Erythroblast (primary cell): ENCODE measurements at regions not wholly inside any gene's neighbourhood (a gene's known extent, or its start where the extent isn't known, plus 50 kb on each side); places are given as distances from the start of the nearest gene placed in this dataset.

Experiments used
- GATA1 ChIP-seq: IDR thresholded peaks from 2 replicates; pipeline ENCODE4 v1.6.1; 2011; ENCODE audit warnings: low read depth, mild to moderate bottlenecking, control low read depth, low read length, moderate library complexity
- POLR2A ChIP-seq: IDR thresholded peaks from 2 replicates; pipeline ENCODE4 v1.6.1; 2011; ENCODE audit warnings: mild to moderate bottlenecking, low read length

GRCh38 chr1:106700211-106700610 lies 356.3 kb upstream of the PRMT6 start:
- no peak for TF ChIP-seq POLR2A
- no peak for TF ChIP-seq GATA1
